T-cell (primary cell): ENCODE measurements at regions not wholly inside any gene's neighbourhood (a gene's known extent, or its start where the extent isn't known, plus 50 kb on each side); places are given as distances from the start of the nearest gene placed in this dataset.

Experiments used
- ATAC-seq, 4 experiments: fragments of 200-7000 bp in 3 of 4; fragments of 150-1000 bp in 1 of 4; cut with Tn5 transposase; replicated peaks in 1 of 4; 1 replicate in 3 of 4; 2 replicates in 1 of 4; pipeline ENCODE4 v1.10.0; 2021; ENCODE audit warnings: moderate library complexity in 3 of 4, mild to moderate bottlenecking in 2 of 4, moderate number of reproducible peaks in 1 of 4
- CTCF ChIA-PET, 2 donors: fragments of 300-600 bp; sonication (Branson Sonifier 250); formaldehyde crosslinking; loops; one replicate each; lab custom pipeline; 2022; ENCODE audit warnings: antibody characterized with exemption in 2 of 2; lab: Charles Lee
- POLR2A ChIA-PET, 2 donors: fragments of 300-600 bp; sonication (Branson Sonifier 250); formaldehyde crosslinking; loops; one replicate each; lab custom pipeline; 2022; ENCODE audit warnings: antibody characterized with exemption in 2 of 2; lab: Charles Lee
- DNase-seq, 35 experiments: peaks; one replicate each; pipeline versions ENCODE4 v3.0.0 to v3.0.0-alpha.2; 2013 to 2023
- H3K27ac ChIP-seq: one replicate; pipeline ENCODE4 v1.5.1; 2013; ENCODE audit warnings: low read length
- H3K27me3 ChIP-seq, 2 experiments: replicated peaks in 1 of 2; 1 replicate in 1 of 2; 2 replicates in 1 of 2; pipeline versions ENCODE4 v1.6.1 to v1.7.0; 2013; ENCODE audit warnings: low read length in 1 of 2, mixed read lengths in 1 of 2; ENCODE audit not compliant: control insufficient read depth in 2 of 2, insufficient read depth in 2 of 2; ENCODE audit errors: extremely low read depth in 1 of 2
- H3K36me3 ChIP-seq, 2 donors: 1 replicate in 1 of 2; 2 replicates in 1 of 2; pipeline versions ENCODE4 v1.6.1 to v1.7.0; 2013; ENCODE audit warnings: low read length in 1 of 2; ENCODE audit not compliant: control insufficient read depth in 2 of 2, insufficient read depth in 1 of 2; ENCODE audit errors: extremely low read depth in 1 of 2
- H3K4me1 ChIP-seq, 2 experiments: 1 replicate in 1 of 2; 2 replicates in 1 of 2; pipeline versions ENCODE4 v1.6.1 to v1.7.0; 2013; ENCODE audit warnings: low read length in 2 of 2, mixed read lengths in 1 of 2; ENCODE audit not compliant: insufficient read depth in 2 of 2, control insufficient read depth in 1 of 2; ENCODE audit errors: extremely low read depth in 1 of 2
- H3K4me3 ChIP-seq, 2 donors: 1 replicate in 1 of 2; 2 replicates in 1 of 2; pipeline versions ENCODE4 v1.5.1 to v1.7.0; 2013; ENCODE audit warnings: mild to moderate bottlenecking in 2 of 2, low read length in 1 of 2, moderate library complexity in 1 of 2; ENCODE audit not compliant: control insufficient read depth in 1 of 2; ENCODE audit errors: extremely low read depth in 1 of 2
- H3K9me3 ChIP-seq: 2 replicates; pipeline ENCODE4 v1.7.0; 2013
- H3K27ac Mint-ChIP-seq, 2 donors: one replicate each; pipeline ENCODE4 v1.8.0; 2020 to 2021; ENCODE audit warnings: mild to moderate bottlenecking in 2 of 2, mixed read lengths in 2 of 2
- H3K27me3 Mint-ChIP-seq, 2 donors: one replicate each; pipeline ENCODE4 v1.8.0; 2021 to 2022; ENCODE audit warnings: mixed read lengths in 2 of 2
- H3K36me3 Mint-ChIP-seq: one replicate; pipeline ENCODE4 v1.8.0; 2021; ENCODE audit warnings: mixed read lengths
- H3K4me1 Mint-ChIP-seq, 3 donors: one replicate each; pipeline ENCODE4 v1.8.0; 2020 to 2022; ENCODE audit warnings: mixed read lengths in 3 of 3, mild to moderate bottlenecking in 1 of 3
- H3K4me3 Mint-ChIP-seq, 3 donors: one replicate each; pipeline ENCODE4 v1.8.0; 2020 to 2022; ENCODE audit warnings: mild to moderate bottlenecking in 3 of 3, mixed read lengths in 3 of 3, moderate library complexity in 3 of 3
- H3K9me3 Mint-ChIP-seq, 3 donors: one replicate each; pipeline ENCODE4 v1.8.0; 2020 to 2022; ENCODE audit warnings: mixed read lengths in 3 of 3
- WGBS: methylation state at CpG from one replicate; pipeline ENCODE4 v1.1.5; 2013; ENCODE audit warnings: missing lambda C conversion rate; ENCODE audit not compliant: insufficient coverage; 5-methylcytosine and 5-hydroxymethylcytosine counted together

DNA sequence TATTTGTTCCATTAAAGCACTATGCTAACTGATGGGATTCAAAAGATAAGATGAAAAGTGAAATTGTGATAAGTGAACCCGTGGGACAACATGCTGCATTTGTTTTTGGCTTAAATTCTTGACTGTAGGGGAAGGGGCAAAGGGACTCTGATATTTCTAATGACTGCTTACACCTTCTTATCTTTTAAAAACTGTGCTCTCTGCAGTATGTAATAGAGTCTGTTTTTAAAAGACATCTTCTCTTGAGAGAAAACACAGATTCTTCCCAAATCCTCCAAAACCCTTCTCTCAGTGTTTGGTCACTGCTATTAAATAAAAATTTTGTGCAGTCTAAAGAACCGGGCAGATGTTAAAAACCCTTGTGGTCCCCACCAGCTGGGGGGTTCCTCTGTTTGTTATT is 327.8 kb upstream of the FANCL start:
- H3K9me3 Mint-ChIP-seq = no peaks in the 10 kb centered on the region
- Histone ChIP-seq H3K9me3 (no peaks in the 10 kb centered on the region), H3K27me3 (no peaks in the 10 kb centered on the region), H3K4me1 (peaks cover 2 to 4% of the 10 kb centered on the region in 2 experiments), H3K27ac (no peak overlapping the region), H3K36me3 (no peaks in the 10 kb centered on the region), H3K4me3 (no peak overlapping the region)
- no CpG with 5 or more reads among the region's 2 CpGs for WGBS
- peaks cover 0 to 7% of the 10 kb centered on the region in 2 donors for H3K27me3 Mint-ChIP-seq
- H3K36me3 Mint-ChIP-seq = no peaks in the 10 kb centered on the region
- POLR2A ChIA-PET = no interaction called here
- CTCF ChIA-PET = no interaction called here
- ATAC-seq (no peak), DNase-seq (no peak)
- no peak overlapping the region for H3K4me3 Mint-ChIP-seq
- H3K4me1 Mint-ChIP-seq = peaks cover 5 to 13% (median 8%) of the 10 kb centered on the region in 3 donors
- no peak overlapping the region for H3K27ac Mint-ChIP-seq

DNA sequence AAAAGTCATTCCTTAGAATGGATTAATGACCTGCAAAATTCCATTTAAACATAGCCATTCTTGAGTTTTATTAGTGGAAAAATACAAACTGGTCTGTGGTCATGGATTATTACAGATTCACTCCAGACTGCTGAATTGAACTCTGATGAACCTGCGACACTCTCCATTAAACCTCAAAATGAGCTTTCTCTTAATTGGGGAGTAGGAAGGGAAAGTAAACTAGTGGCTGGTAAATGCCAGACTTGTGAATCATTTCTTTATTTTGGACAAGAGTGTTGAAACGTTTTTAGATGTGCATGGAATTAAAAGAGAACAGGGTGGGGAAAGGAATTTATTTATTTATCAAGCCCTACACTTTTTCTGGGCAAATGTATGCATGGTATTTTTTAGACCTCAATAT is 321.2 kb upstream of the FANCL start:
- no CpG with 5 or more reads among the region's 2 CpGs for WGBS
- Mint-ChIP-seq H3K4me1 (no peaks in the 10 kb centered on the region), H3K36me3 (no peaks in the 10 kb centered on the region), H3K27ac (no peak overlapping the region), H3K4me3 (no peak overlapping the region), H3K9me3 (no peaks in the 10 kb centered on the region), H3K27me3 (peaks cover 0 to 3% of the 10 kb centered on the region in 2 donors)
- ChIA-PET CTCF (interaction anchor here in 1 of 2 donors (0.6 kb wide), 1 partner anchor 17 kb away, joined by 3 read pairs; no protein-coding TSS in a partner anchor), POLR2A (no interaction called here)
- DNase-seq (no peak), ATAC-seq (no peak)
- no peaks in the 10 kb centered on the region for H3K4me1 ChIP-seq
- H3K27me3 ChIP-seq = no peaks in the 10 kb centered on the region
- H3K27ac ChIP-seq = no peak overlapping the region
- H3K4me3 ChIP-seq = no peak overlapping the region
- H3K36me3 ChIP-seq = no peaks in the 10 kb centered on the region
- no peaks in the 10 kb centered on the region for H3K9me3 ChIP-seq

DNA sequence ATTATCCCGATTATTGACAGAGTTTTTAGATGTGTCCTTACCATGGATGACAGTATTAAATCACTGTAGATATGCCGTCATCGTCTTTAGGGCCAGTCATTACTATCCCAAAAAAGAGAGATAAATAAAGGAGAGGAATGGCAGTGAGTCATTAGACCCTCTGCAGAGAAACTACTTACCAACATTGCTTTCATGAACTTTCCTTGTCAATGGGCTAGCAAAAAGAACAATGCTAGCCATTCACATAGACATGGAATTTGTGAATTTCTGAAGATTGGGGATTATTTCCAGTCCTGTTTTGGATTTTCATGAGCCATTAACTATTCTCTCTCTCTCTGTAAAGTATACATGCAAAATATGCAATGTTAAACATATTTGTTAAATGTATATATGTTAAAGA is 319.4 kb upstream of the FANCL start:
- Histone ChIP-seq H3K4me1 (no peaks in the 10 kb centered on the region), H3K9me3 (no peaks in the 10 kb centered on the region), H3K27ac (no peak overlapping the region), H3K4me3 (no peak overlapping the region), H3K27me3 (no peaks in the 10 kb centered on the region), H3K36me3 (no peaks in the 10 kb centered on the region)
- Mint-ChIP-seq H3K9me3 (no peaks in the 10 kb centered on the region), H3K27ac (no peak overlapping the region), H3K36me3 (no peaks in the 10 kb centered on the region), H3K4me1 (no peaks in the 10 kb centered on the region), H3K27me3 (no peaks in the 10 kb centered on the region), H3K4me3 (no peak overlapping the region)
- ATAC-seq = no peak
- ChIA-PET CTCF (no interaction called here), POLR2A (no interaction called here)
- no CpG with 5 or more reads among the region's 3 CpGs for WGBS
- DNase-seq = no peak

DNA sequence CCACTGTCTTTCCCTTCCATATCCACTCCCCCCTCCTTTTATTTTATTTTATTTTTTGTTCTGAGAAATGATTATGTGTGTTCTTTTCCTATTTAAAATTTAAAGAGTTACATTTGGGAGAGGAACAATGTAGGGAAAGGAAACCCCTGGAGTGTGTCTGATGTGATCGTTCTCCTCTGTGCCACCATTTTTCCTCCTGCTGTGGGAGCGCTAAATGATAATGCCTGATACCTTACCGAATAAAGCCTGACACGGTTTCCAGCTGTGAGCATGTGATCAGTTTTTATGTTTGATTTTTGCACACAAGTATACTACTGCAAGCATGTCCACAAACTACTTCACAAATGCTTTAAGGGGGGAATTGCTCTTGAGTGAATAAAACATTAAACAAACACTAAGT is 317.8 kb upstream of the FANCL start:
- no peak overlapping the region for H3K4me3 ChIP-seq
- no peaks in the 10 kb centered on the region for H3K9me3 ChIP-seq
- ChIA-PET CTCF (no interaction called here), POLR2A (no interaction called here)
- no peaks in the 10 kb centered on the region for H3K36me3 ChIP-seq
- H3K4me1 ChIP-seq = no peaks in the 10 kb centered on the region
- Mint-ChIP-seq H3K36me3 (no peaks in the 10 kb centered on the region), H3K4me1 (no peaks in the 10 kb centered on the region), H3K27me3 (no peaks in the 10 kb centered on the region), H3K4me3 (no peak overlapping the region), H3K9me3 (no peaks in the 10 kb centered on the region), H3K27ac (no peak overlapping the region)
- no peak overlapping the region for H3K27ac ChIP-seq
- DNase-seq (no peak), ATAC-seq (no peak)
- WGBS = no CpG with 5 or more reads among the region's 4 CpGs
- no peaks in the 10 kb centered on the region for H3K27me3 ChIP-seq

DNA sequence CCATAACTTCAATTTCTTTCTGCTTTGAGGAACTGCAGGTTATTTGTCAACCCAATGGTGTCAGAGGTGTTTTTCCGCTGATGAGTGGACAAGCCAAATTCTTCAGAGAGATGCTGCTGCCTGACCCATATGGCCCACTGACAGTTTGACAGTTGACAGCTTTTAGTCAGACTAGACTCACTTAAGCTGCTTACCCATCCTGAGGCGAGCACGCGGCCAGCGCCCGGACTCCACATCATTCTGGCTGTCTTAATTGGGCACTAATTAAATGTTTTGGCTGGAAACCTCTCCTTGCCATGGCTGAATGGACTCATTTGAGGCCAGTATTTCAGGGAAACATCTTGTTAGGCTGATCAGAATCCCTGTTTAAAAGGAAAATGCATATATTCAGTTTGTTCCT is 316.1 kb upstream of the FANCL start:
- Mint-ChIP-seq H3K9me3 (no peaks in the 10 kb centered on the region), H3K27me3 (no peaks in the 10 kb centered on the region), H3K36me3 (no peaks in the 10 kb centered on the region), H3K27ac (no peak overlapping the region), H3K4me1 (no peaks in the 10 kb centered on the region), H3K4me3 (no peak overlapping the region)
- no peak for DNase-seq
- no peaks in the 10 kb centered on the region for H3K9me3 ChIP-seq
- ChIA-PET POLR2A (no interaction called here), CTCF (no interaction called here)
- no peak overlapping the region for H3K27ac ChIP-seq
- H3K36me3 ChIP-seq = no peaks in the 10 kb centered on the region
- no peak for ATAC-seq
- H3K4me1 ChIP-seq = no peaks in the 10 kb centered on the region
- no peak overlapping the region for H3K4me3 ChIP-seq
- WGBS = 98% methylated on average over 6 of the region's 6 CpGs
- H3K27me3 ChIP-seq = no peaks in the 10 kb centered on the region

DNA sequence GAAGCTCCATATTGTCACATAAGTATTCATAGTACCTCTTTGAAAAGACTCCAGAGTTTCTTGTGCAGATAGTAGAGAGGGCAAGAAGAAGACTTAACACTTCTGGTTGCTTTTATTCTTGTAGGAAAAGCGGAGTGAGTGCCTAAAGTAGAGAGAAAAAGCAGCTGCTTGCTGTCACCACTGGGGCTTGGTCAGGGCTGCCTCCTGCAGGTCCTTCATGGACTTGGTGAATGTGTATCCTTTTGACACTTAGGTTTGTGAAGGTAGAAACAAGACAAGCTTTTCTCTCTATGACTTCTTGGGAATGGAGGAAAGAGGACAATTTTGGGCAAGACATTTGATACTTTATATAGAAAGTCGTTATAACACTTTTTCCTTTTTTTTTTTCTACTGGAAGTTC is 312.8 kb upstream of the FANCL start:
- WGBS = no CpG with 5 or more reads among the region's 2 CpGs
- Histone ChIP-seq H3K27ac (no peak overlapping the region), H3K36me3 (no peaks in the 10 kb centered on the region), H3K27me3 (no peaks in the 10 kb centered on the region), H3K9me3 (no peaks in the 10 kb centered on the region), H3K4me1 (no peaks in the 10 kb centered on the region), H3K4me3 (no peak overlapping the region)
- no peaks in the 10 kb centered on the region for H3K4me1 Mint-ChIP-seq
- CTCF ChIA-PET = no interaction called here
- H3K4me3 Mint-ChIP-seq = no peak overlapping the region
- POLR2A ChIA-PET = no interaction called here
- no peak for ATAC-seq
- no peaks in the 10 kb centered on the region for H3K27me3 Mint-ChIP-seq
- DNase-seq = no peak
- H3K27ac Mint-ChIP-seq = no peak overlapping the region
- H3K9me3 Mint-ChIP-seq = no peaks in the 10 kb centered on the region
- H3K36me3 Mint-ChIP-seq = no peaks in the 10 kb centered on the region

DNA sequence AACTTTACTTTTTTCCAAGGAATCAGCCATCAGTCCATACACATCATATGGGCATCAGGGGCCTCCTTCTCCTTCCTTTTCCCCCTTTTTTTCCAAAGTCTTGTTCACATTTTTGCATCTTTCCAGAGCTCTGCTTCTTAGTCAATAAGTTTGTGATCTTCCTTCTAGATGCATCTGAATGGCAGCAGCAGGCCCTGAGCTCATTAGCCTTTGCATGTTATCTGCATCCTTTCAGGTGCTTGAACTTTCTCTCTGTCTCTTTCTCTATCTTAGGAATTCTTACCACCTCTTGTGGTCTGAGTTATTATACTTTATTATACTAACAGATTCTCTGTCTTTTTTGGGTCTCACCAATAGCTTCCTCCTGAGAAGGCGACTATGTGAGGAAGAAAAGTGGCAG is 312.4 kb upstream of the FANCL start:
- H3K36me3 ChIP-seq = no peaks in the 10 kb centered on the region
- Mint-ChIP-seq H3K27ac (no peak overlapping the region), H3K4me1 (no peaks in the 10 kb centered on the region), H3K9me3 (no peaks in the 10 kb centered on the region), H3K36me3 (no peaks in the 10 kb centered on the region), H3K27me3 (no peaks in the 10 kb centered on the region), H3K4me3 (no peak overlapping the region)
- H3K27me3 ChIP-seq = no peaks in the 10 kb centered on the region
- WGBS = no CpG with 5 or more reads among the region's 1 CpG
- ChIA-PET CTCF (no interaction called here), POLR2A (no interaction called here)
- no peak overlapping the region for H3K4me3 ChIP-seq
- H3K27ac ChIP-seq = no peak overlapping the region
- H3K4me1 ChIP-seq = no peaks in the 10 kb centered on the region
- DNase-seq (no peak), ATAC-seq (no peak)
- H3K9me3 ChIP-seq = no peaks in the 10 kb centered on the region
